ENCODE measurements at regions not wholly inside any gene's neighbourhood (a gene's known extent, or its start where the extent isn't known, plus 50 kb on each side); places are given as distances from the start of the nearest gene placed in this dataset.

DNA sequence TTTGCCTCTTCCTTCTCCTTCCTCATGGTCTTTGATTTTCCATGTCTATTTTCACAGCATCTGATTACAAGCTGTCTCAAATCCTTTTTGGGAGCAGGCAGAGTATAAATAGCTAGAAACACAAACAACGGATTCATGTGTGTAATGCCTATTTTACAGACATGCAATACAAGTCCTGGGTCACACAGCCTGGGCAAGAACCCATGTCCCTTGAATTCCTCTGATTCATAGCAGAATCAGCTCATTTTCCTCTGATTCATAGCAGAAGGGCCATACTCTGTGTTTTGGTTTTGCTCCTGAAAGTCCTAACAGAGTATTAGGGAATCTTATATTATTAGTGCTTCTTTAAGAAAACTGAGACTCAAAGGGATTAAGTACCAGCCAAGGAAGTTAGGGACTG lies 71.3 kb downstream of the IRX5 start:
- peaks cover 2% of the 10 kb centered on the region for H3K27me3 Mint-ChIP-seq
- TF ChIP-seq CTCF (IDR thresholded peaks at IDR 0.05) = no peak
- intact Hi-C loops (cut with micrococcal nuclease) = no loop called here
- CTCF ChIA-PET = interaction anchor here (1.2 kb wide), 1 partner anchor 20 kb away, joined by 6 read pairs; no protein-coding TSS in a partner anchor
- no peaks in the 10 kb centered on the region for H3K9me3 Mint-ChIP-seq
- ATAC-seq = no peak
- DNase-seq = no peak
- no peak overlapping the region for H3K27ac Mint-ChIP-seq
- POLR2A ChIA-PET = no interaction called here
- H3K4me3 Mint-ChIP-seq = no peak overlapping the region
- H3K4me1 Mint-ChIP-seq (ENCODE audit: low read depth) = no peaks in the 10 kb centered on the region
- H3K36me3 Mint-ChIP-seq (ENCODE audit: low read depth) = no peaks in the 10 kb centered on the region

- ATAC-seq (no peak), DNase-seq (no peak)
- Mint-ChIP-seq H3K4me1 (ENCODE audit: low read depth) (no peaks in the 10 kb centered on the region), H3K4me3 (no peak overlapping the region), H3K27me3 (peaks cover 2% of the 10 kb centered on the region), H3K9me3 (no peaks in the 10 kb centered on the region), H3K36me3 (ENCODE audit: low read depth) (no peaks in the 10 kb centered on the region), H3K27ac (no peak overlapping the region)
- ChIA-PET POLR2A (no interaction called here), CTCF (interaction anchor here (1.2 kb wide), 1 partner anchor 20 kb away, joined by 6 read pairs; no protein-coding TSS in a partner anchor)
- intact Hi-C loops (cut with micrococcal nuclease) = no loop called here
- no peak for TF ChIP-seq CTCF (IDR thresholded peaks at IDR 0.05)
These were observed 71.8 kb downstream of the IRX5 start for GRCh38 chr16:55002419-55002818.

DNA sequence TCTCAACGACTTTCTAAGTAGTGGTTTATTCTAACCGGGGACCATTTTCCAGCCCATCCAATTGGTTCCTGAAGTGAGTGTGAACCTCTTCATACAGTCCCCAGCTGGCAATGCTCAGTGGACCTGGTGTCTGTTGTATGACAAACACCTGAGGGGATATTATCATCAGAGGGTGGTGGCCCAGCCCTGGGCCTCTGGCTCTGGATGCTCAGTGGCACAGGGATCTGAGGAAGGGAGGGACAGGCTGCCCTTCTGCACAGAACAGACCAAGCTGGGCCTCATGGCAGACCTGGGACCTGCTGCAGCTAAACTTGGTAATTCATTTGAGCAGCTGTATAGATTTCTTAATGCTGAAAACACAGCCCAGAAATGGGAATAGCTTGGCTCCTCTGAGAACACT lies 72.6 kb downstream of the IRX5 start:
- Mint-ChIP-seq H3K27me3 (peaks cover 4% of the 10 kb centered on the region), H3K4me3 (no peak overlapping the region), H3K4me1 (ENCODE audit: low read depth) (no peaks in the 10 kb centered on the region), H3K9me3 (no peaks in the 10 kb centered on the region), H3K27ac (no peak overlapping the region), H3K36me3 (ENCODE audit: low read depth) (no peaks in the 10 kb centered on the region)
- ChIA-PET POLR2A (no interaction called here), CTCF (interaction anchor here (1.2 kb wide), 1 partner anchor 19 kb away, joined by 6 read pairs; no protein-coding TSS in a partner anchor)
- intact Hi-C loops (cut with micrococcal nuclease) = no loop called here
- TF ChIP-seq CTCF (IDR thresholded peaks at IDR 0.05) = no peak
- no peak for ATAC-seq
- DNase-seq = no peak

DNA sequence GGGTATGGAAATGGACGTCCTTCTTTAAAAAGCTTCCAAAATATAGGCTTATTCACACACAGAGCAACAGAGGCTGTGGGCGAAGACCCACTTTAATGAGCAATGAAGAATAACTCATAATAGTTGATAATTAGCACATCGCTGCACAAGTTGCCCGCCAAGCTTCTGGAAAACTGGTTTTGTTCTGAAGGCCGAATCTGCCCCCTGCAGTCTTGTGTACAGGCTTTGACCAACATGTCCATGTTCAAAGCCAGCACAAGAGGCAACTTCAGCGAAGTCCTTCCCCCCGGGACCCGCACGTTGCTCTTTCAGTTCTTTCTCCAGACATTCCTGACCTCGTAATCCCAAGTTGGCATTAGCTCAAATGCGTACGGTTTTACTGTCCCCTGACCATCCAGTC lies 73.3 kb downstream of the IRX5 start:
- Mint-ChIP-seq H3K9me3 (no peaks in the 10 kb centered on the region), H3K36me3 (ENCODE audit: low read depth) (no peaks in the 10 kb centered on the region), H3K4me1 (ENCODE audit: low read depth) (no peaks in the 10 kb centered on the region), H3K27me3 (peaks cover 4% of the 10 kb centered on the region), H3K4me3 (no peak overlapping the region), H3K27ac (no peak overlapping the region)
- ChIA-PET POLR2A (no interaction called here), CTCF (no interaction called here)
- no peak for ATAC-seq
- TF ChIP-seq CTCF (IDR thresholded peaks at IDR 0.05) = no peak
- intact Hi-C loops (cut with micrococcal nuclease) = no loop called here
- DNase-seq = no peak

- no peak for TF ChIP-seq CTCF (IDR thresholded peaks at IDR 0.05)
- H3K27me3 Mint-ChIP-seq = peaks cover 4% of the 10 kb centered on the region
- intact Hi-C loops (cut with micrococcal nuclease) = no loop called here
- DNase-seq (no peak), ATAC-seq (no peak)
- no peak overlapping the region for H3K27ac Mint-ChIP-seq
- H3K4me3 Mint-ChIP-seq = no peak overlapping the region
- CTCF ChIA-PET = no interaction called here
- no peaks in the 10 kb centered on the region for H3K36me3 Mint-ChIP-seq (ENCODE audit: low read depth)
- POLR2A ChIA-PET = no interaction called here
- H3K4me1 Mint-ChIP-seq (ENCODE audit: low read depth) = no peaks in the 10 kb centered on the region
- no peaks in the 10 kb centered on the region for H3K9me3 Mint-ChIP-seq
These were observed 76.8 kb downstream of the IRX5 start for GRCh38 chr16:55007504-55007903.

Data from activated CD8-positive, alpha-beta T cell treated with anti-CD3 and anti-CD28 coated beads for 36 hours (primary cell).